ENCODE measurements at regions not wholly inside any gene's neighbourhood (a gene's known extent, or its start where the extent isn't known, plus 50 kb on each side); places are given as distances from the start of the nearest gene placed in this dataset.

GRCh38 chrX:39600222-39600621 is 497.5 kb downstream of the BCOR start:
- Histone ChIP-seq H3K27ac (no peak overlapping the region), H3K4me3 (no peak overlapping the region)
- no peak for TF ChIP-seq CTCF (IDR thresholded peaks at IDR 0.05)
- DNase-seq (ENCODE audit: low spot score): no peak

GRCh38 chrX:39601231-39602177 is 496.3 kb downstream of the BCOR start:
- no peak overlapping the region for H3K4me3 ChIP-seq
- no peak for DNase-seq (ENCODE audit: low spot score)
- H3K27ac ChIP-seq: no peak overlapping the region
- TF ChIP-seq CTCF (IDR thresholded peaks at IDR 0.05): no peak

GRCh38 chrX:39602195-39602594 is 495.6 kb downstream of the BCOR start:
- Histone ChIP-seq H3K4me3 (no peak overlapping the region), H3K27ac (no peak overlapping the region)
- no peak for DNase-seq (ENCODE audit: low spot score)
- no peak for TF ChIP-seq CTCF (IDR thresholded peaks at IDR 0.05)

- Histone ChIP-seq H3K4me3 (no peak overlapping the region), H3K27ac (no peak overlapping the region)
- TF ChIP-seq CTCF (IDR thresholded peaks at IDR 0.05): no peak
- no peak for DNase-seq (ENCODE audit: low spot score)
These were observed 494.5 kb downstream of the BCOR start for GRCh38 chrX:39603230-39603629.

GRCh38 chrX:39605183-39605582 is 492.6 kb downstream of the BCOR start:
- TF ChIP-seq CTCF (IDR thresholded peaks at IDR 0.05): no peak
- H3K27ac ChIP-seq: no peak overlapping the region
- no peak overlapping the region for H3K4me3 ChIP-seq
- DNase-seq (ENCODE audit: low spot score): no peak

GRCh38 chrX:39605866-39606265 is 491.9 kb downstream of the BCOR start:
- no peak for DNase-seq (ENCODE audit: low spot score)
- Histone ChIP-seq H3K27ac (no peak overlapping the region), H3K4me3 (no peak overlapping the region)
- no peak for TF ChIP-seq CTCF (IDR thresholded peaks at IDR 0.05)

- Histone ChIP-seq H3K4me3 (no peak overlapping the region), H3K27ac (no peak overlapping the region)
- no peak for TF ChIP-seq CTCF (IDR thresholded peaks at IDR 0.05)
- no peak for DNase-seq (ENCODE audit: low spot score)
These were observed 487.8 kb downstream of the BCOR start for GRCh38 chrX:39609941-39610340.

Measured in coronary artery (tissue), 2 donors.